GM18517 (cell line): ENCODE measurements at regions not wholly inside any gene's neighbourhood (a gene's known extent, or its start where the extent isn't known, plus 50 kb on each side); places are given as distances from the start of the nearest gene placed in this dataset.

ENCODE experiments used
- ATAC-seq: cut with Tn5 transposase; IDR thresholded peaks from one replicate; pipeline ENCODE4 v1.9.1; 2021; ENCODE audit warnings: mild to moderate bottlenecking, moderate library complexity; ENCODE audit not compliant: unreplicated experiment

DNA sequence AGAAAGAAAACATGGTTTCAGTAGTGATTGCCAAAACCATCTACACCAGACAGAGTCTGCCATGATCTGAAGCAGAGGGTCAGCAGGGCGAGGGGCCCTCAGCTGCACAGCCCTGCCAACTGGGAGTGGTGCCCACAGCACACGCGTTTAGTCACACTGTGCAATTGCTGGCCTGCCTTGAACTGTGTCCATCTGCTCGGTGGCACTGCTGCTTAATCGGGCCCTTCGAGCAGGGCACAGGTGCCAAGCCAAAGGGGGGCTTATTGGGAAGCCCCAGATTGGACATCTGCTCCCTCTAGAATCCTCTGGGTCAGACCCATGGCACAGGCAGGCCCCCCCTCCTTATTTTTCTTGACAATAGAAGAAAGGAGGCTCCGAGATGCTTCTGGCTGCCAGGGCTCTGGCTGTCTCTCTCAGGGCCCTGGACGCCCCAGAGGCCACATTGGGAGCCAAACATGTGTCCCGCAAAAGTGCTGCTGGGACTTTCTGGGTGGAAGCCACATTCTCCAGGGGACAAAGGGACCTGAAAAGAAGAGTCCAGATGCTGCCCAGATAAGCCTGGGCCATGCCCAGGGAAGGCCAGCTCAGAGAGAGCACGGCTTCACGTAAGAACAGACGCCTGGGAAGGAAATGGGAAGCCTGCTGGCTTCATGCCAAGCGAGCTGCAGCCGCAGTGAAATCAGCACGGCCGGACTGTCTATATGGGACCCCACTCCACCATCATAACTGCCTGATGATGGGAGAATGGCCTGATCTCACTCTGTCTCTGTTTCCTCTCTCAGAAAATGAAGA is 349.2 kb downstream of the GADD45G start:
- no peak for ATAC-seq

DNA sequence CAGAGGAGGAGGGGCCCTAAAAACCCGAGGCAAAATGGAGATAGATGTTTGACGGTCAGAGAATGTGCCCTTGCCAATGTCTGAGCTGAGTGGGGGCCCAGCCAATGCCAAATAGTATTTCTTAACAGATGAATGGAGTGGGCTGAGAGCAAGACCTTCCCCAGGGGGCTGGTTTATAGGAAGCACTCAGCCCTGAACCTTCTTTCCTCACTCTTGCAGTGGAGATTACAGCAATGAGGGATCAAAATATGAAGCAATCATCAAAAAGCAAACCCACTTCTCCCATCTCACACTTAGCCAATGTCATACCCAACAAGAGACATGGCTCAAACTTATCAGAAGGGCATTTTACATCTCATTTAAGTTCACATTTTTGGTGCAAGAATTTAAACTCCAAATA is 350.3 kb downstream of the GADD45G start:
- ATAC-seq = no peak

DNA sequence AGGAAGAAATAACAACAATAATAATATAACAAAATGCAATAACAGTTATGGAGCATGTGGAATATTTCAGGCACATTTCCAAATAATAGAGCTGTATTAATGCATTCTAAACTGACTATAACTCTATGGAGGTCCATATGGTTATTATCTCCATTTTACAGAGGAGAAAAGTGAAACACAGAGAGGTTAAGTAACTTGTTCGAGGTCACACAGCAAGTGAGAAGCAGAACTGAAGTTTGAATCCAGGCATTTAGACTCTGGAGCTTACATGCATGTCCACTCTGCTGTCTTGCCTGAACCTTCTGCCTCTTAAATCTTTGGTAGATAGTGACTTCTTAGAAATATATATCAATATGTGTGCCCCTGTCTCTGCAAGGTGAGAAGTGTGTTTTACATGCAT is 350.8 kb downstream of the GADD45G start:
- ATAC-seq = no peak

DNA sequence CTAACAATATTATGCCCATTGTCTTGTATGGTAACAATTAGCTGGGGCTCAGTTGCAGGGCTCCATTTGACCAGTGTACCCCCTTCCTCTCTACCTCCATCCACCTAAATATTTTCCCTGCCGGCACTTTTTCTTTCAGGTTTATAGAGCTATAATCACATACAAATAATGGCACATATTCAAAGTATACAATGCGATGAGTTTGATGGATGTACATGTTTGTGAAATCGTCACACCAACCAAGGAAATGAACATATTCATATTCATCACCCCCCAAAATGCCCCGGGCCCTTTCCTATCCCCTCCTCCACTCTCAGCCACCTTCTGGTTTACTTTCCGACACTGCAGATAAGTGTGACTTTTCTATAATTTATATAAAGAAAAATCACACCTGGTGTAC is 351.5 kb downstream of the GADD45G start:
- ATAC-seq = no peak

DNA sequence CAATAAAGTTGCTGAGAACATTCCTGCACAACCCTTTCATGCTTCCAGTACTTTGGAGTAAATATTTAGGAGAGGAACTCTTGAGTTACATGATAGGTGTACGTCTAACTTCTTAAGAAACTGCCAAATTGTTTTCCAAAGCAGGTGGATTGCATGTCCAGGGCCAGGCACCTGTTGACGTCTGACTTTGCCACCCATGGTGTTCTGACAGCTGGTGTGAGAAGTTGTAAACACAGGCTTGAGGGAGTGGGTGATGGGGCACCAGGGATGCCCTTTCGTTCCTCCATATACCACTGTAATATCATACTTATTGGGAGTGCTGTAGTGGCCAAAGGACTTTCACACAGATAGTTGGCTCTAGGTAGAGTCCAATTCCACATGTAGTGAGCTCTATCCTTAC is 352.1 kb downstream of the GADD45G start:
- no peak for ATAC-seq

DNA sequence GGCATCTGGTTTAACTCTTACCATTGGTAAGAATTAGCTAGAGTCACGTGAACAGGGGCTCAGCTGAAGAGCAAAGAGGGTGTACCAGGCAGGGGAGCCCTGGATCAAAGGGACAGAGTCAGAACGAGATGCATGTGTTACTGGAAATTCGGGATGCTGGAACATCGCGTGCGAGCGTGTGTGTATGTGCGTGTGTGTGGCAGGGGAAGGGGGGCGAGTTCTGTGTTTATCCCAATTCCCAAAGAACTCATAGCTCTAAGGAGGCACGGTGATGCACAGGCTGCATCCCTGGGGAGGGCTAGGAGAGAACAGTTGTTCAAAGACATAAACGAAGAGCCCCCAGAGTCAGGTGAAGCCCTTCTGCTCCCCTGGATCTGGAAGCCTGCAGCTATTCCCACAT is 353.3 kb downstream of the GADD45G start:
- ATAC-seq = no peak

DNA sequence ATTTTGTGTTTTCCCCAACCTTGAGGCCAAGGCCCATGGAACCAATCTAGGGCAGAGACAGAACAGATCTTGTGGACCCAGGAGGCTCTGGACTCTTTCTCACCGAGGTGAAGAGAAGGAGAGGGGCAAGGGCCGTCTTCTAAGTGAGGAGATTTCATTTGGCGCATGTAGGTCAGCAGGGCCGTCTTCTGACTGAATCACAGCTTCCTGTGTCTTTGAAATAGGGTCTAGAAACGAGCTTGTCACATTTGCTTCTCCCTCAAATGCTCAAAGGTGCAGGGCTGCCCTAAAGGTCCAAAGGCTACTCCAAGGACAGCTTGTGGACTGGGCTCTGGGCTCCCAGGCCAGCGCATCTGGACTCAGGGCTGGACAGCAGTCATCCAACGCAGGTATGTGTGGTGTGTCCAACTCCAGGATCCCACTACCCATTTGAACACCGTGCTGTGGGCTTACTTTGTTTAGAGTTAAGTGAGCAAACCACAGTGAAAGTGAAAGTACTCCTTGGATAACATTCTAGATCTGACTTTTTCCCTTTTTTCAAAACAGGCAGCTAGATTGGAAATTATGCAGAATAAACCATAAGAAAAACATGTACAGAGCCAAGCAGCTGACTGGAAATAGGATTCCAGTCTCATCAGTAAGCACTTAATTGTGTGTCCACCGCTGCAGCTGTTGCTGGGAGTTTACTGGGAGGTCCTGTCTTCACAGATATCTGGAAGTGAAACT is 357.0 kb downstream of the GADD45G start:
- ATAC-seq = no peak

DNA sequence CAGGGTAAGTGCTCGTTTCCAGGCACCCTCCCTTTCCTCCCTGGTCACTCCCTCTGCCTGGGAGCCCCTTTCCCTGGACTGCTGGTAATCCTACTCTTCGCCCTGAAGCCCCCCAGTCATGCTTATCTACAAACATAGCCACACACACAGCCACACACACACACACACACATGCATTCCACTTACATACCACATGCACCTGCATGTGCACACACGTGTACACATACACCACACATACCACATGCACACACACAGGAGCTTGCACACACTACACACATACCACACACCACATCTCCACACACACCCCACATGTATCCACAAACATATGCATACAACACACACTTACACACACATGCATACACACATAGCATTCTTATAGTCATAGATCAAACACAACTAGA is 358.5 kb downstream of the GADD45G start:
- ATAC-seq = no peak

DNA sequence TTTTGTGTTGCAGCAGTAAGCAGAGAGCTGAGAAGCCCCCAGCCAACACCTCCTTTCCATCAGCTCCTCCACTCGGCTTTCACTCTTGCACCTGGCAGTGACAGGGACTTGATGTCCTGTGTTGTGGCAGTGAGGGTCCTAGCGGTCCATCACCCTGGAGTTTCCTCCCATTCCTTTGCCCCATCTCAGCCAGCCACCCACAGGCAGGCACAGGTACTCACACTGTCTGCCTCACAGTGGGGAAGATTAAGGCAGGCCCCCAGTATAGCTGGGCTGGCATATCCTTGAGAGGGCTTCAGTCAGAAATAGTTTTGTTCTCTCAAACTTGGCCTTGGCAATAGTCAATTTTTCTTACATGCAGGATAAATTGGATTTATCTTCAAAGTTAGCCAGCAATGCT is 362.7 kb downstream of the GADD45G start:
- no peak for ATAC-seq

DNA sequence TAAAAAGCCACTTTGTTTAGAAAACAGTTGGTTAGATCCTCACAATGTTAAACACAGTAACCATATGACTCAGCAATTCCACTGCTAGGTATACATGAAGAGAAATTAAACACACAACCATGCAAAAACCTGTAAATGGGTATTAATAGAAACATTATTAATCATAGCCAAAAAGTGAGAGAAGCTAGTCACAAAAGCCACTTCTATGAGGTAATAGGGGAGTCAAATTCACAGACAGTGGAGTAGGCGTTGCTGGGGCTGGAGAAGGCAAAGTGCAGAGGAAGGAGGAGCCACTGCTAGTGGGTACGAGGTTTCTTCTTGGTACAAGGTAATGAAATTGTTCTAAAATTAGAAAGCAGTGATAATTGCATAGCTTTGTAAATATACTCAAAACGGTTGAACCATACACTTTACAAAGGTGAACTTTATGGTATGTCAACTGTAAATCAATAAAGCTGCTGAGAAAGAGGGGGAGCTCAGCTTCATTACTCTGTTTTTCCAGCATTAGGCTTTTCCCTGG is 364.4 kb downstream of the GADD45G start:
- ATAC-seq = no peak

DNA sequence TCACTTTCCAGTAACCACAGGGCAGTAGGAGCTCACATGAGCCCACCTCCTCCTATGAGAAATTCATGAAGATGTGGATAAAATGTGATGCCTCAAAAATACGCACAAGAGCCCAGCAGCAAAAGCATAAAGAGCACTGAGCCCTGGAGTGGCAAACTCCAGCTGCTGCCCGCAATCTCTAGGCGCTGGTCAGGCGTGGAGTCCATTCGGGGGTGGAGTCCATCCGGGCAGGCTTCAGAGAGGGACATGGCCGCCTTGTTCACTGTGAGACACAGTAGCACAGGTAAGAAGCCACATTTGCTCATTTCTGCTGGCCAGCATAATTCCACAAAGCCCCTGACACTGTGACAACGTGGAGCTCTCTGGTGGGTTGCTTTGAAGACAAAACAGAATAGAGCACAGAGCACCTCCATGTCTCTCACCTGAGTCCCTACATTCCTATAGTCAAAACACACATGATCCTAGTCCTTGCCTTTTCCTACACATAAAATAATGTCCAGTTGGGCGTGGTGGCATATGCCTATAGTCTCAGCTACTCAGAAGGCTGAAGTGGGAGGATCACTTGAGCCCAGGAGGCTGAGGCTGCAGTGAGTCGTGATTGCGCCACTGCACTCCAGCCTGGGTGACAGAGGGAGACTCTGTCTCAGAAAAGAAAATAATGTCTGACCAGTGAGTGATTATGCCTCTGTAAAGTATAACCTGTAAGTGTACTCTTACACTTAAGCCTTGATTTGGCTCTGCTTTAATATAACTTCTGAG is 365.2 kb downstream of the GADD45G start:
- no peak for ATAC-seq

DNA sequence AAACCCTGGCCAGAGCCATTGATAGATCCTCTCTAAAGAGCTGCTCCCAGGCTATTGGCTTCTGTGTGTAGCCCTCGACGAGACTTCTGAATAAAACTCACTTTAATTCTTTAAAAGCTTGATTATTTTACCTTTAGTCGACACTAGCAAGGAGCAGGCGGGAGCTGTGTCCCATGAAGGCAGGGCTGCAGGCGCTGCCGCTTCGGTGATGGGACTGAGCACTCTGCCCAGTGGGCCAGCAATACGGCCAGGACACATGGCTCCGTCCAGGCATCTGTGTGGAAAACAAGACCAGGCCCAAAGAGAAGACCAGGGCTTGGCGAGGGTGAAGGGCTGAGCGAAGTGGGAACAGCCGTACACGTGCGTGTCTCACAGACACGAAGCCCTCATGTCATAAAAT is 365.9 kb downstream of the GADD45G start:
- no peak for ATAC-seq

DNA sequence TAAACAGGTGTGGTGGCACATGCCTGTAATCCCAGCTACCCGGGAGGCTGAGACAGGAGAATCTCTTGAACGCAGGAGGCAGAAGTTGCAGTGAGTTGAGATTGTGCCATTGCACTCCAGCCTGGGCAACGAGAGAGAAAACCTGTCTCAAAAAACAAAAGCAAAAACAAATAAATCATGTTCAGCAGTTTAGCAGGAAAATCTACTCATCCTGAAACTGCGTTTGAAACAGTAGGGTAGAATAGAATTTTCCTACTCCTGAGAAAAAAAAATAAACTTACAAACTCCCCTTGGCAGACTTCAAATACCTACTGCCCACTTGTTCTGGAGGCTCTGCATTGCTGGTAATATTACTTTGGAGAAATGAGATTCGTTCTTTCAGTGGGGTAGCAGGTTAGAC is 367.7 kb downstream of the GADD45G start:
- no peak for ATAC-seq

DNA sequence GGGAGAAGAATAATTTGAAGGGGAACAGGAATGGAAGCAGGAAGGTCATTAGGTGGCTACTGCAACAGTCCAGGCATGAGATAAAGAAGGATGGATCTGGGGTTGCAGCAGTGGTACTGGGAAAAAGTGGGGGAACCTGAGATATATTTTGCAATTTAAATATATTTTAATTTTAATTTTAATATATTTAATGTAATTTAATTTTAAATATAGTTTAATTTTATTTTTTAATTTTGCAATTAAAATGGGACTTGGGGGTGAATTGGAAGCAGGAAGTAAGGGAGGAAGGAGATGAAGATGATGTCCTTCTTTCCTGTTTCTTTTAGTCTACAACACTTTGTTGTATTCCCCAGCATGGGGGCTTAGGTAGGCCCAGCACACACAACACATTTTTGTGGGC is 369.8 kb downstream of the GADD45G start:
- ATAC-seq = no peak

DNA sequence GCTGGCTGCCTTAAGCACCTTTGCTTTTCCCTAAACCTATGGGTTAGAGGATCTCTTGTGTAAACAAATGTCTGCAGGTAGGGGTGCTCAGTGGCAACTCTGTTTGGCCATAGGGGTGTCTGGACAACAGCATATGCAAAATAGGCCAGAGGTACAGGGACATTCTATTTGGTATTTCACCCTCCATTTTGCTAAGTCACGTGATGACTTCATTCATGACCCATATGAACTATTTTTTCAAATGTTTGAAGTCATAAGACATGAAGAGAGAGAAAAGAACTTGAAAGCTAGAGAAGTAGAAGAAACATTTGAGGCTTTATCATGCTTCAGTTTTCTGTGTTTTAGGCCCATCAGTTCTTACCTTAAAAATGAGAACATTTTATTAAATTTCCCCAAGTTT is 370.2 kb downstream of the GADD45G start:
- ATAC-seq = no peak

DNA sequence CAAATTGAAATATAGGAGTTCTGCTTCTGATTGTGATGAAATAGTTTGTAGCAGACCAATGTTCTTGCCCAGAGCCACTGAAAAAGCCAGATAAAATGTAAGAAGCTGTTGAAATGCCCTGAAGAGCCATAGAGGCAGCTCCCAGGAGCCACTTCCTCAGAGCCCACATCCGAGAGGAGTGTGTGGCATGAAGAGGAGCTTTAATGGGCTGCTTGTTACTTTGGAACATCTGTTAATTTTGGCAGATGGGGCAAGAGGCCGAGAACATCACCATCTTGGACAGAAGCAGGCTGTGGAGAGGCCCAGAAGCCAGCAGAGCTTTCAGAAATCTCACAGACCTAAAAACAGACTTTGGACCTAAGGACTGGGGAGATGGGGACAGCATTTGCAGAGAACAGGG is 370.8 kb downstream of the GADD45G start:
- no peak for ATAC-seq

DNA sequence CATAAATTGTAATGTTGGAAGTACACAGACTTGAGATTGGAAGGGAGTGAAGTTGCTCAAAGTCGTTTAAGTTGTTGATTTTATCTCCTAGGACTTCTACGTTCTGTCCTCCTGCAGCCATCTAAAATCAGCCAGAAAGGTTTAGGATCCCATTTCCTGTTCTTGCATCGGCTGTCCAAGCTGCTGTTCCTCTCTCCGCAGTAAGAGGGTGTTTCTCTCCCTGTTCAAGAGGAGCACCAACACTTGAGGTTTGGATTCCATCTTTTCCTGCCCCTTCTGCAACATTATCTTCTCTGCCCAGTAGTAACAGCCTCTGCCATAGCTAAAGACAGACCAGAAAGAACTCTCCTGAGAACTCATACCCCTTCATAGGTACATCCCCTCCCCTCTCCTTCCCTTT is 373.4 kb downstream of the GADD45G start:
- no peak for ATAC-seq

DNA sequence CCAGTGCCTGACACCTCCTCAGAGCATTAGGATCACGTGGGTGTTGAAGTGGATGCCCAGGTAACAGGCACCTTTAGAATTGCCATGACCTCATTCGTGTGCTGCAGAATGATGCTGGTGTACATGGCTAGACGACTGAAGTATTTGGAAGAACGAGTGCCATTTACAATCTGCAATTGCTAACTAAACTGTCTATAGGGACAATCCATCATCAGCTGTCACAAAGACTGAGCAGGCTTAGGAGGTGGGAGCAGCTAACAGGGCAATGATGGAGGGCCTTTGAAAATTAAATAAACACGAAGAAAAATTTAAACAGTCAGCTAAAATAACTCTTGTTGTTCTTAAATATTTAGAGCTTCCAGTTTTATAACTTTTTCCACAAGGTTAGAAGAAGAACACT is 375.8 kb downstream of the GADD45G start:
- ATAC-seq = no peak

DNA sequence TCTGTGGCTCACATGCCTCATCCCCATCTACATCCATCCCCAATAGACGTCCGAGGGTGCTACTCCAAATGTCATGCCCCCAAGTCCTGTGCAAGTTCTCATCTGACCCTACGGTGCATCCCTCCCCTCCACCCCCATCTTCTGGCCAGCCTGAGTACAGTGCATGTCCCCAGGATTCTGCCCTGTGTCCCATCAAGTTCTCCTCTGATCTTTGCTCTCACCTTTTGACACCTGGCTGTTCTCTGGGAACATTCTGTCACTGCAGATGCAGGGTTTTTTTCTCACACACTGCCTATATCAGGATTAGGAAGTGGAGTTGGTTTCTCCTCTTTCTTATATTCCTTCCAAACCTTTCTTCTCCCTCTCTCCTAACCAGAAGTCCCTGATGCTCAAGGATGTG is 377.2 kb downstream of the GADD45G start:
- no peak for ATAC-seq

DNA sequence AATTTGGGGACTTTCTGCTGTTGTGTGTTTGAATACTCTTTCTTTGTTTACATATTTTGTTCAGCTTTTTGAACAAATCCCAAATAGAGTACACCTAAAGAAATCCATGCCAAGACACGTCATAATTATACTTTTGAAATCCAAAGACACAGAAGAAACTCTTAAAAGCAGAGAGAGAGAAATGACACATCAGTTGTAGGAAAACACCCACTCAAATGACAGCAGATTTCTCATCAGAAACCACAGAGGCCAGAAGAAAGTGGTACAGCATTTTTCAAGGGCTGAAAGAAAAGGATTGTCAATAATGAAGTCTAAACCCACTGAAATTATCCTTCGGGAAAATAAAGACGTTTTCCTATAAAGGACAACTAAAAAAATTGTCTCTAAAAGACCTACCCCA is 378.6 kb downstream of the GADD45G start:
- ATAC-seq = no peak

DNA sequence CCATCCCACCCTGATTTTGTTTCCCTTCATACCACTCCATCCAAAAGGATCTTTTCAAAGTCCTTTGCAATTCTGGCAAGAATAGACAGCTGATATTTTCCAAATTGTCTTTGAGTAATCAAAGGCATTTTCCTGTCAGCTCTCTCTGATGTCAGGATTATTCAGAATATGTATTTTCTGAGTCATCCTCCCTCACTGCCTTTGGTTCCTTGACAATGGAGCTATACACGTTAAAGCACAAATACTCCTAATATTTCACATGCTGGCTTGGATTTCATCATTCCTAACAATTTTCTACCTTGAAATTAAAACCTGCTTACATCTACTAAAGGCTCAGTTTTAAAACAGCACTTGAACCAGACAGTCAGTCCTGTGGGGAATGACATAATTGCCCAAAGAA is 379.4 kb downstream of the GADD45G start:
- no peak for ATAC-seq

DNA sequence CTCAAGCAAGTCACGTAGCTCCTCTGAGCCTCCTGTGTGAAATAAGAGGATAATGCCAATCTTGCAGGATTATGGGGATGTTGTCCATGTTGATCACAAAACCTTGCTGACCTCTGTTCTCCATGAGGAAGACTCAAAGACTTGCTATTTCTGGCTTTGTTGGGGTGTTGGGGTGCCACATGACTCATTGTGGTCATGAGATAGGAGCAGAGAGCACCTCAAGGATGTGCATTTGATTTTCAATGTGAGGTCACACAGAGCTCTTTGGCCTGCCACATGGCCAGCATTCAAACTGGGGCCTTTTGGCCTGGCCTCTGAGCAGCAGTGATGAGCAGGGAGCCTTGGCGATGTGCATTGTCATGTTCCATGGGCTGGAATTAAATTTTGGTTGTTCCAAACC is 380.3 kb downstream of the GADD45G start:
- no peak for ATAC-seq
